ENCODE measurements at regions not wholly inside any gene's neighbourhood (a gene's known extent, or its start where the extent isn't known, plus 50 kb on each side); places are given as distances from the start of the nearest gene placed in this dataset.
"Not testable (repeated sequence)": the region's sequence is repeated elsewhere in the genome, so short reads cannot be mapped to it uniquely, and the experiment has no call there.

DNA sequence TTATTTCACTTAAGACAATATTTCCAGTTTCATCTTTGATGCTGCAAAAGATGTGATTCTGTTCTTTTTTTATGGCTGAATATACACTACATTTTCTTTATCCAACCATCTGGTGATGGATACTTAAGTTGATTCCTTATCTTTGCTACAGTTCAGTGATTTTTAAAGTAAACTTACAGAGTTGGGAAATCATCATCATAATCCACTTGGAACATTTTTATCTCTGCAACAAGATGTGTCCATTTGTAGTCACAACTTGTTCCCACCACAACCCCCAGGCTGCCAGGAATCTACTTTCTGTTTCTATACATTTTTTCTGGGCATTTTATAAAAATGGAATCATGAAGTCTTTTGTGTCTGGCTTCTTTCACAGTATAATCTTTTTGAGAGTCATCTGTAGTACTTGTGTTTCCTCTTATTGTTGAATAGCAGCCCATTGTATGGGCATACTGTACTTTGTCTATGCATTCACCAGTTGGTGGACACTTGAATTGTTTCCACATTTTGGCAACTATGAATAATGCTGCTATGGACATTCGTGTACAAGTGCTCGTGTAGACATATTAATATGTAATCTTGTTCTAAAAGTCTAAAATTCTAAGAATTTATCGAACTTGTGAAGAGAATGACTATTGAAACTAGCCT lies 212.5 kb upstream of the DDHD1 start:
- H3K9me3 ChIP-seq = no peaks in the 10 kb centered on the region
- H3K27me3 ChIP-seq = no peaks in the 10 kb centered on the region
- no peak for DNase-seq (ENCODE audit: low spot score in 2 of 2)
- no peak overlapping the region for H3K27ac ChIP-seq
- no peaks in the 10 kb centered on the region for H3K36me3 ChIP-seq
- TF ChIP-seq POLR2A (IDR thresholded peaks at IDR 0.05) = no peak
- H3K4me3 ChIP-seq = no peak overlapping the region
- H3K4me1 ChIP-seq = peaks cover 0 to 43% (median 5%) of the 10 kb centered on the region in 4 donors
- WGBS, 2 donors = 62 to 68% methylated on average over 3 of the region's 3 CpGs

DNA sequence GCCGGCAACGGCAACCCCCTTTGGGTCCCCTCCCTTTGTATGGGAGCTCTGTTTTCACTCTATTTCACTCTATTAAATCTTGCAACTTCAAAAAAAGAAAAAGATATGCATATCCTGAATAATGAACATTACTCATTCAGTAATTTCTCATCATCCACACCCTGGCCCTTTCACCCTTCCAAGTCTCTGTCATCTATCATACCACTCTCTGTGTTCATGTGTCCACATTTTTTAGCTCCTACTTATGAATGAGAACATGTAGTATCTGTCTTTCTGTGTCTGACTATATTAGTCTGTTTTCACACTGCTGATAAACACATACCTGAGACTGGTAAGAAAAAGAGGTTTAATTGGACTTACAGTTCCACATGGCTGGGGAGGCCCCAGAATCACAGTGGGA lies 209.8 kb upstream of the DDHD1 start:
- WGBS, 2 donors = 84 to 91% methylated on average over 2 of the region's 2 CpGs
- not testable (repeated sequence) for DNase-seq (ENCODE audit: low spot score in 2 of 2); H3K27ac ChIP-seq; H3K9me3 ChIP-seq; H3K4me3 ChIP-seq; H3K36me3 ChIP-seq; H3K27me3 ChIP-seq
- peaks cover 0 to 25% (median 0%) of the 10 kb centered on the region in 4 donors for H3K4me1 ChIP-seq

- H3K36me3 ChIP-seq = no peaks in the 10 kb centered on the region
- no peaks in the 10 kb centered on the region for H3K27me3 ChIP-seq
- DNase-seq (ENCODE audit: low spot score in 2 of 2) = no peak
- no peaks in the 10 kb centered on the region for H3K9me3 ChIP-seq
- no peak overlapping the region for H3K27ac ChIP-seq
- no peak overlapping the region for H3K4me3 ChIP-seq
- no peak for TF ChIP-seq POLR2A (IDR thresholded peaks at IDR 0.05)
- no peak for TF ChIP-seq EP300 (IDR thresholded peaks at IDR 0.05)
- TF ChIP-seq CTCF (IDR thresholded peaks at IDR 0.05) = no peak
- H3K4me1 ChIP-seq = peaks cover 0 to 5% (median 0%) of the 10 kb centered on the region in 4 donors
These were observed 207.7 kb upstream of the DDHD1 start for GRCh38 chr14:53360829-53361228.

DNA sequence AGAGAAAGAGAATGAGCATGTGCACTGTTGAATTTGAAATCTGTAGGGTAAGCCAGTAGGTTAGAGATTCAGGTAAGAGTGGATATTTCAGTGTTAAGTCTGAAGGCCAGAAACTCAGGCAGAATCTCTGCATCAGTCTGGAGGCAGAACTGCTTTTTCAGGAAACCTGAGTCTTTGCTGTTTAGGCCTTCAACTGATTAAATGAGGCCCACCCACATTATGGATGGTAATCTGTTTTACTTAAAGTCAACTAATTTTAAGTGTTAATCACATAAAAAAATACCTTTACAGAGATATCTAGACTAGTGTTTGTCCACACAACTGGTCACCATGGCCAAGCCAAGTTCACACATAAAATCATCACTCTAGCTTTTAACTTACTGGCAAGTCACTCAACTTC lies 205.0 kb upstream of the DDHD1 start:
- H3K4me1 ChIP-seq = peaks cover 0 to 4% (median 0%) of the 10 kb centered on the region in 4 donors
- no peak overlapping the region for H3K27ac ChIP-seq
- H3K4me3 ChIP-seq = no peak overlapping the region
- no peaks in the 10 kb centered on the region for H3K9me3 ChIP-seq
- no peak for DNase-seq (ENCODE audit: low spot score in 2 of 2)
- H3K27me3 ChIP-seq = no peaks in the 10 kb centered on the region
- TF ChIP-seq EP300 (IDR thresholded peaks at IDR 0.05) = no peak
- no peak for TF ChIP-seq CTCF (IDR thresholded peaks at IDR 0.05)
- no peak for TF ChIP-seq POLR2A (IDR thresholded peaks at IDR 0.05)
- no peaks in the 10 kb centered on the region for H3K36me3 ChIP-seq

- no peak overlapping the region for H3K4me3 ChIP-seq
- 59 to 67% methylated on average over 4 of the region's 4 CpGs for WGBS, 2 donors
- H3K9me3 ChIP-seq = no peaks in the 10 kb centered on the region
- TF ChIP-seq EP300 (IDR thresholded peaks at IDR 0.05) (no peak), POLR2A (IDR thresholded peaks at IDR 0.05) (no peak), CTCF (IDR thresholded peaks at IDR 0.05) (no peak)
- DNase-seq (ENCODE audit: low spot score in 2 of 2) = no peak
- no peaks in the 10 kb centered on the region for H3K27me3 ChIP-seq
- H3K27ac ChIP-seq = no peak overlapping the region
- peaks cover 0 to 4% (median 0%) of the 10 kb centered on the region in 4 donors for H3K4me1 ChIP-seq
- no peaks in the 10 kb centered on the region for H3K36me3 ChIP-seq
These were observed 203.4 kb upstream of the DDHD1 start for GRCh38 chr14:53356361-53357150.

DNA sequence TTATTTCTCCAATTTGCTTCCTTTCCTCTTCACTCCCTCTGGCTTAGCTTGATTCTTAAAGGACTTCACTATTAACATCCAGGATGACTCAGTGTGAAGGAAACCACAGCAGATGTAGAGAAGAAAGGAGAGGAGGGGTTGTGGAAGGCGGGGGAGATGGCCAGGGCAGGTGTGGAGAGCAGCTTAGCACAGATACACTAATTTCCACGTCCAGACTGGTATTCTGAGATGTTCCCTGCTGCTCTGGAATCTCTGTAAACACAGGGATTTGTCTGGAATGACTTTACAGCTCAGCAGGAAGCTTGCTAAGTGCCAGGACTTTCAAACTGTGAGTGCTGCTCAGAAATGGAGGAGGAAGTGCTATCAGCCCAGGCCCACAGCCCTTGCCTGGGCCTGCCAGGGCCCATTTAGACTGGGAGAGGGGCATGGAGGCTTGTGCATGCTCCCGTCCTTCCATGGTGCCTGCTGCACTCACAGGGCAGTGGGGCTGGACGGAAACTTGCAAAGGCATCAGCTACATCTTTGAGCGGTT lies 202.5 kb upstream of the DDHD1 start:
- Histone ChIP-seq H3K9me3 (no peaks in the 10 kb centered on the region), H3K27ac (no peak overlapping the region), H3K4me3 (no peak overlapping the region), H3K27me3 (no peaks in the 10 kb centered on the region), H3K4me1 (peaks cover 0 to 4% (median 0%) of the 10 kb centered on the region in 4 donors), H3K36me3 (no peaks in the 10 kb centered on the region)
- TF ChIP-seq POLR2A (IDR thresholded peaks at IDR 0.05) = no peak
- TF ChIP-seq EP300 (IDR thresholded peaks at IDR 0.05) = no peak
- TF ChIP-seq CTCF (IDR thresholded peaks at IDR 0.05) = no peak
- 58 to 59% methylated on average over 5 of the region's 5 CpGs for WGBS, 2 donors
- no peak for DNase-seq (ENCODE audit: low spot score in 2 of 2)
